GM10266 (cell line): ENCODE measurements at regions not wholly inside any gene's neighbourhood (a gene's known extent, or its start where the extent isn't known, plus 50 kb on each side); places are given as distances from the start of the nearest gene placed in this dataset.

Experiments used
- DNase-seq: peaks from one replicate; pipeline ENCODE4 v3.0.0; 2012; ENCODE audit errors: extremely low spot score
- CTCF ChIP-seq: IDR thresholded peaks from 2 replicates; pipeline ENCODE4 v1.5.1; 2012; ENCODE audit warnings: mild to moderate bottlenecking, low read depth; ENCODE audit not compliant: control insufficient read depth, insufficient read depth; ENCODE audit errors: missing control alignments

- no peak for TF ChIP-seq CTCF
- DNase-seq = no peak
These were observed 105.7 kb upstream of the TEX51 start for GRCh38 chr2:126792993-126793392.

- no peak for TF ChIP-seq CTCF
- DNase-seq = no peak
These were observed 104.6 kb upstream of the TEX51 start for GRCh38 chr2:126793885-126794613.

- DNase-seq = no peak
- TF ChIP-seq CTCF = no peak
These were observed 103.0 kb upstream of the TEX51 start for GRCh38 chr2:126795656-126796055.

GRCh38 chr2:126796931-126797621 lies 101.6 kb upstream of the TEX51 start:
- DNase-seq = no peak
- no peak for TF ChIP-seq CTCF

GRCh38 chr2:126797622-126798275 lies 100.9 kb upstream of the TEX51 start:
- DNase-seq = no peak
- no peak for TF ChIP-seq CTCF

GRCh38 chr2:126798276-126799140 lies 100.2 kb upstream of the TEX51 start:
- TF ChIP-seq CTCF = no peak
- no peak for DNase-seq

GRCh38 chr2:126799301-126799700 lies 99.4 kb upstream of the TEX51 start:
- no peak for DNase-seq

More at GRCh38 chr2:126799301-126799700, 99.4 kb upstream of the TEX51 start:
- no peak for TF ChIP-seq CTCF
